K562 (cell line): ENCODE measurements at regions not wholly inside any gene's neighbourhood (a gene's known extent, or its start where the extent isn't known, plus 50 kb on each side); places are given as distances from the start of the nearest gene placed in this dataset.

ENCODE experiments used
- ATAC-seq: fragments of 200-7000 bp; cut with Tn5 transposase; 3 replicates; pipeline ENCODE4 v1.9.1; 2020; ENCODE audit warnings: moderate library complexity
- BruUV-seq: library from RNA; stranded (reverse); fragments of 400-500 nt; replicated peaks from 2 replicates; lab custom pipeline; 2021; lab: Mats Ljungman, UMichigan
- CTCF ChIA-PET: fragments of 300-600 bp; formaldehyde crosslinking; extraction: SDS; loops from one replicate; lab custom pipeline; 2021; ENCODE audit warnings: low intra/inter-chr PET ratio; lab: Yijun Ruan, JAX
- POLR2A ChIA-PET: fragments of 300-600, 350-650 bp; sonication (Branson Sonifier 250); formaldehyde crosslinking; extraction: SDS; loops from one replicate; lab custom pipeline; 2021; ENCODE audit warnings: antibody characterized with exemption, inconsistent platforms; lab: Yijun Ruan, JAX
- DNase-seq, 4 experiments: peaks; one replicate each; pipeline versions ENCODE4 v3.0.0 to v3.0.0-alpha.2; 2011 to 2018; ENCODE audit warnings: low spot score in 3 of 4, mixed read lengths in 3 of 4; ENCODE audit errors: extremely low read depth in 1 of 4
- FAIRE-seq: peaks from 2 replicates; lab custom pipeline; 2011; peaks lifted over from hg19 to GRCh38; lab: Jason Lieb, UNC
- H2AFZ ChIP-seq: 2 replicates; pipeline ENCODE4 v1.6.0; 2011; ENCODE audit warnings: low read depth, low read length, control low read depth, inconsistent platforms
- H3K27ac ChIP-seq: fragments of 200-600 bp; 3 replicates; pipeline ENCODE4 v1.8.0; 2011; ENCODE audit warnings: low read depth, mild to moderate bottlenecking, control low read depth, inconsistent platforms, low read length, moderate library complexity, mixed read lengths; ENCODE audit errors: extremely low read depth
- H3K27me3 ChIP-seq, 2 experiments: fragments of 300-600 bp in 1 of 2; 2 replicates in 1 of 2; 3 replicates in 1 of 2; pipeline versions ENCODE4 v1.6.0 to v1.8.0; 2011; ENCODE audit warnings: inconsistent platforms in 2 of 2, low read length in 2 of 2, mild to moderate bottlenecking in 1 of 2, mixed read lengths in 1 of 2, moderate library complexity in 1 of 2; ENCODE audit not compliant: control insufficient read depth in 2 of 2, insufficient read depth in 2 of 2
- H3K36me3 ChIP-seq: fragments of 300-600 bp; 3 replicates; pipeline ENCODE4 v1.8.0; 2011; ENCODE audit warnings: mild to moderate bottlenecking, low read length, inconsistent platforms; ENCODE audit not compliant: control insufficient read depth, insufficient read depth
- H3K4me1 ChIP-seq, 2 experiments: fragments of 200-600 bp in 1 of 2; replicated peaks in 1 of 2; 2 replicates in 1 of 2; 3 replicates in 1 of 2; pipeline versions ENCODE4 v1.5.1 to v1.8.0; 2011; ENCODE audit warnings: inconsistent platforms in 2 of 2, low read length in 2 of 2, mild to moderate bottlenecking in 1 of 2, mixed read lengths in 1 of 2, moderate library complexity in 1 of 2; ENCODE audit not compliant: control insufficient read depth in 2 of 2, insufficient read depth in 2 of 2
- H3K4me2 ChIP-seq: 2 replicates; pipeline ENCODE4 v1.6.1; 2011; ENCODE audit warnings: low read length, control low read depth, inconsistent platforms, mixed read lengths; ENCODE audit not compliant: insufficient read depth
- H3K4me3 ChIP-seq: fragments of 200-600 bp; sonication (generic), shearing (Covaris generic); 2 replicates; pipeline ENCODE4 v1.5.1; 2016; ENCODE audit warnings: control low read depth, inconsistent platforms
- H3K79me2 ChIP-seq: fragments of 200-600 bp; 3 replicates; pipeline ENCODE4 v1.8.0; 2011; ENCODE audit warnings: low read length, inconsistent platforms; ENCODE audit not compliant: control insufficient read depth, insufficient read depth
- H3K9ac ChIP-seq, 2 experiments: 2 replicates each; pipeline versions ENCODE4 v1.6.0 to v1.6.1; 2011; ENCODE audit warnings: low read depth in 2 of 2, low read length in 2 of 2, control low read depth in 1 of 2, inconsistent platforms in 1 of 2, mild to moderate bottlenecking in 1 of 2, mixed read lengths in 1 of 2; ENCODE audit not compliant: insufficient read depth in 1 of 2
- H3K9me1 ChIP-seq: one replicate; pipeline ENCODE4 v1.6.0; 2011; ENCODE audit warnings: inconsistent platforms, mild to moderate bottlenecking, low read length, moderate library complexity; ENCODE audit not compliant: control insufficient read depth, insufficient read depth
- H3K9me3 ChIP-seq: replicated peaks from 2 replicates; pipeline ENCODE4 v1.5.1; 2011; ENCODE audit warnings: low read depth, low read length, inconsistent platforms; ENCODE audit not compliant: control insufficient read depth, insufficient read depth
- H4K20me1 ChIP-seq: replicated peaks from 2 replicates; pipeline ENCODE4 v1.6.1; 2011; ENCODE audit warnings: low read length, inconsistent platforms, mixed read lengths; ENCODE audit not compliant: control insufficient read depth, insufficient read depth
- CBX1 ChIP-seq: sonication (generic); IDR thresholded peaks from 2 replicates; pipeline ENCODE4 v1.6.1; 2016; ENCODE audit warnings: antibody characterized with exemption, low read depth, mild to moderate bottlenecking
- E2F8 ChIP-seq: fragments of 450-650 bp; IDR thresholded peaks from 2 replicates; pipeline ENCODE4 v1.7.1; 2018; ENCODE audit warnings: mild to moderate bottlenecking, low read depth; ENCODE audit not compliant: partially characterized antibody
- KLF6 ChIP-seq: fragments of 250-450 bp; sonication (Bioruptor Pico); IDR thresholded peaks from 2 replicates; pipeline ENCODE4 v1.4.0; 2020; ENCODE audit warnings: mild to moderate bottlenecking, moderate library complexity, borderline replicate concordance
- MBD2 ChIP-seq: sonication (generic); IDR thresholded peaks from 2 replicates; pipeline ENCODE4 v1.6.1; 2016; ENCODE audit warnings: low read depth, borderline replicate concordance
- NR2C2 ChIP-seq, 2 experiments: fragments of 200-800 bp in 1 of 2; sonication (Bioruptor generic) in 1 of 2; sonication (generic) in 1 of 2; formaldehyde crosslinking in 1 of 2; IDR thresholded peaks; 2 replicates each; pipeline versions ENCODE4 v1.6.1 to v1.8.0; 2016 to 2022; ENCODE audit warnings: mild to moderate bottlenecking in 1 of 2, missing compliant biosample characterization in 1 of 2, missing genetic modification characterization in 1 of 2, missing genetic modification reagents in 1 of 2
- RFX5 ChIP-seq: IDR thresholded peaks from 2 replicates; pipeline ENCODE4 v1.6.1; 2011; ENCODE audit warnings: low read depth, mild to moderate bottlenecking, improper control_type of control experiment, low read length
- ZBTB33 ChIP-seq: sonication (generic); formaldehyde crosslinking; IDR thresholded peaks from 2 replicates; pipeline ENCODE4 v1.8.1; 2023; ENCODE audit warnings: mild to moderate bottlenecking, missing genetic modification reagents
- ZNF324 ChIP-seq: fragments of 250-450 bp; sonication (Bioruptor Pico); IDR thresholded peaks from 2 replicates; pipeline ENCODE4 v1.4.0; 2020; ENCODE audit warnings: mild to moderate bottlenecking
- ZNF384 ChIP-seq: IDR thresholded peaks from 2 replicates; pipeline ENCODE4 v1.6.1; 2012; ENCODE audit warnings: low read depth, low read length, improper control_type of control experiment
- ZNF79 ChIP-seq: fragments of 250-450 bp; sonication (Bioruptor Pico); IDR thresholded peaks from 2 replicates; pipeline ENCODE4 v1.4.0; 2020; ENCODE audit warnings: low read depth, mild to moderate bottlenecking, moderate library complexity
- WGBS: fragments of 100-300 bp; shearing (Covaris generic); methylation state at CpG from one replicate; pipeline ENCODE4 v1.1.6; 2016; ENCODE audit warnings: low coverage, mixed read lengths; ENCODE audit not compliant: insufficient coverage; ENCODE audit errors: missing lambda C conversion rate; 5-methylcytosine and 5-hydroxymethylcytosine counted together
- in situ Hi-C: fragments of 300-500 bp; cut with MboI; formaldehyde crosslinking; loops from 4 replicates; pipeline ENCODE4 v1.15.0; 2018; ENCODE audit warnings: inconsistent platforms, mixed read lengths
- intact Hi-C: fragments of 100-400 bp; cut with micrococcal nuclease; formaldehyde crosslinking; loops from 2 replicates; pipeline ENCODE4 v1.14.2; 2022

- no peaks in the 10 kb centered on the region for H3K27me3 ChIP-seq
- H3K36me3 ChIP-seq, result no peaks in the 10 kb centered on the region
- no TSS peak for BruUV-seq
- in situ Hi-C loops, result no loop called here
- ATAC-seq (no peak), DNase-seq (no peak), FAIRE-seq (no peak)
- H3K27ac ChIP-seq, result no peak overlapping the region
- TF ChIP-seq RFX5 (no peak), ZBTB33 (no peak)
- no peak overlapping the region for H3K4me3 ChIP-seq
- POLR2A ChIA-PET, result no interaction called here
- no peaks in the 10 kb centered on the region for H4K20me1 ChIP-seq
- no peaks in the 10 kb centered on the region for H3K9me1 ChIP-seq
- intact Hi-C loops, result no loop called here
- 1% methylated on average over 6 of the region's 6 CpGs for WGBS
- H3K4me2 ChIP-seq, result no peak overlapping the region
- no peak overlapping the region for H2AFZ ChIP-seq
- no peaks in the 10 kb centered on the region for H3K9me3 ChIP-seq
- CTCF ChIA-PET, result no interaction called here
- H3K9ac ChIP-seq, result no peak overlapping the region
- no peaks in the 10 kb centered on the region for H3K79me2 ChIP-seq
- no peaks in the 10 kb centered on the region for H3K4me1 ChIP-seq
These were observed 463.8 kb upstream of the KIRREL3 start for GRCh38 chr11:127464325-127464724.

GRCh38 chr11:127462065-127462344 is 461.4 kb upstream of the KIRREL3 start:
- 3% methylated on average over 3 of the region's 3 CpGs for WGBS
- Histone ChIP-seq H3K36me3 (no peaks in the 10 kb centered on the region), H3K79me2 (no peaks in the 10 kb centered on the region), H3K27me3 (no peaks in the 10 kb centered on the region), H2AFZ (no peak overlapping the region), H3K27ac (no peak overlapping the region), H3K4me2 (no peak overlapping the region), H3K9ac (no peak overlapping the region), H3K4me3 (no peak overlapping the region), H4K20me1 (no peaks in the 10 kb centered on the region), H3K4me1 (no peaks in the 10 kb centered on the region), H3K9me3 (no peaks in the 10 kb centered on the region), H3K9me1 (no peaks in the 10 kb centered on the region)
- intact Hi-C loops (no loop called here), in situ Hi-C loops (no loop called here)
- no TSS peak for BruUV-seq
- POLR2A ChIA-PET, result interaction anchor here (0.7 kb wide), 1 partner anchor 19 kb away, joined by 3 read pairs; no protein-coding TSS in a partner anchor
- DNase-seq, result no peak
- CTCF ChIA-PET, result no interaction called here
- ATAC-seq, result no peak
- no peak for FAIRE-seq
- no peak for TF ChIP-seq E2F8
- TF ChIP-seq ZNF79 (CRISPR knock-in tag), result no peak
- no peak for TF ChIP-seq MBD2
- TF ChIP-seq CBX1, result no peak
- TF ChIP-seq ZNF384, result no peak
- no peak for TF ChIP-seq NR2C2 (CRISPR knock-in tag; IDR thresholded peaks at IDR 0.05)
- TF ChIP-seq NR2C2 (tag; IDR thresholded peaks at IDR 0.05), result no peak
- no peak for TF ChIP-seq ZNF324 (CRISPR knock-in tag)
- TF ChIP-seq KLF6 (CRISPR knock-in tag), result no peak
